Hematopoietic multipotent progenitor cell treated with erythropoietin and hydrocortisone succinate and interleukin-3 and kit ligand, for 4 days (in vitro differentiated cells): ENCODE measurements at regions not wholly inside any gene's neighbourhood (a gene's known extent, or its start where the extent isn't known, plus 50 kb on each side); places are given as distances from the start of the nearest gene placed in this dataset.

ENCODE experiments used
- DNase-seq: peaks from one replicate; pipeline ENCODE4 v3.0.0-alpha.2; 2015

DNA sequence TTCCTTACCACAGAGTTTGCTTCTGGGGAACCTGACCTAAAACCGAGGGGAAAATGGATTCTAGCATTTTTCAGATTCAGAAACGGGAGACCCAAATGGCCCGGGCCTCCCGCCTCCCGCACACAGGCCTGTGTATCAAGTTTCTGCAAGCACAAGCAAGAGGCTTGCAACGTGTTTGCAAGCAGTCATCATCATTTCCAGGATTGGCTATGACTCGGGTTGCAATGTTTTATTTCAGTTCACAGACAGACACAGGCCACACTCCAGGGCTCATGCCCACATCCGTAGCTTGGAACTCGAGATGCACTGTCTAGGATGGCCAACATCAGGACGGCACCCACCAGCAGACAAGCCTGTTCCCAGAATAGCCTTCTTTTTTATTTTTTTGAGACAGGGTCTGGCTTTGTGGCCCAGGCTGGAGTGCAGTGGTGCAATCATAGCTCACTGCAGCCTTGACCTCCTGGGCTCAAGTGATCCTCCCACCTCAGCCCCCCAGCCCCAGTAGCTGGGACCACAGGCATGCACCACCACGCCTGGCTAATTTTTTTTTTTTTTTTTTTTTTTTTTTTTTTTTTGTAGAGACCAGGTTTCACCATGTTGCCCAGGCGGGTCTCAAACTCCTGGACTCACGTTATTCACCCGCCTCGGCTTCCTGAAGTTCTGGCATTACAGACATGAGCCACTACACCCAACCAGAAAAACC is 68.1 kb upstream of the FOXK1 start:
- DNase-seq = peak; percentile 15

DNA sequence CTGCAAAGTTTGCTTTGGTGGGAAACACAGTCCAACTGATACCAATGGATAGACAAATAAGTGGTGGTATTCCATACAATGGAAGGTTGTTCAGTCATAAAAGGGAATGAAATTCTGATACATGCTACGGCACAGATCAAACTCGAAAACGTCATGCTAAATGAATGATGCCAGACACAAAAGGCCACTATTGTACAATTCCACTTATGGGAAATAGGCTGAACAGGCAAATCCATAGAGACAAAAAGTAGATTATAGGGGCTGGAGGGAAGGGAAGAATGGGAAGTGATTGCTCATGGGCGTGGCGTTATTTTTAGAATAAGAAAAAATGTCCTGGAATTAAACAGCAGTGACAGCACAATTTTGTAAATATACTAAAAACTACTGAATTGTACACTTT is 66.0 kb upstream of the FOXK1 start:
- DNase-seq = no peak

DNA sequence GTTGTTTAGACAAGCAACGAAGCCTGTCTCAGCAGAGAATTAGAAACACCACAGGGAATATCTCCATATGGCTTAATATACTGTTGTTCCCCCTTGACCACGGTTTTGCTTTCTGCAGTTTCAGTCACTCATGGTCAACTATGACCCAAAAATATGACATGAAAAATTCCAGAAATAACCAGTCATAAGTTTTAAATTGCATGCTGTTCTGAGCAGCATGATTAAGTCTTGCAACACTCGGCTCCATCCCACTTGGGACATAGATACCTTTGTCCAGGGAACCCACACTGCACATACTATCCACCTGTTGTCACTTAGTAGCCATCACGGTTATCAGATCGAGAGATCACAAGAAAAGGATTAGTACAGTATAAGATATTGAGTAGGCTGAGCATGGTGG is 60.7 kb upstream of the FOXK1 start:
- no peak for DNase-seq

DNA sequence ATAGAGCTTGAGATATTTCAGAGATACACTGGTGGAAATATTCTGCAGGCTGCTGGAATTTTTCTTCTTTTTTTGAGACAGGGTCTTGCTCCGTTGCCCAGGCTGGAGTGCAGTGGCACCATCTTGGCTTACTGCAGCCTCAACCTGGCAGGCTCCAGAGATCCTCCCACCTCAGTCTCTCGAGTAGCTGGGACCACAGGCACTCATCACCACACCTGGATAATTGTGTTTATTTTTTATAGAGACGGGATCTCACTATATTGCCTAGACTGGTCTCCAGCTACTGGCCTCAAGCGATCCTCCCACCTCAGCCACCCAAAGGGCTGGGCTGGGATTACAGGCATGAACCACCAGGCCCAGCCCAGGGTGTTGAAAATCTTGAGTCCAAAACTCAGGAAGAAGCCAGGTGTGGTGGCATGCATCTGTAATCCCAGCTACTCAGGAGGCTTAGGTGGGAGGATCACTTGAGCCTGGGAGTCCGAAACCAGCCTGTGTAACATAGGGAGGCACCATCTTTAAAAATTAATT is 55.7 kb upstream of the FOXK1 start:
- DNase-seq = no peak

DNA sequence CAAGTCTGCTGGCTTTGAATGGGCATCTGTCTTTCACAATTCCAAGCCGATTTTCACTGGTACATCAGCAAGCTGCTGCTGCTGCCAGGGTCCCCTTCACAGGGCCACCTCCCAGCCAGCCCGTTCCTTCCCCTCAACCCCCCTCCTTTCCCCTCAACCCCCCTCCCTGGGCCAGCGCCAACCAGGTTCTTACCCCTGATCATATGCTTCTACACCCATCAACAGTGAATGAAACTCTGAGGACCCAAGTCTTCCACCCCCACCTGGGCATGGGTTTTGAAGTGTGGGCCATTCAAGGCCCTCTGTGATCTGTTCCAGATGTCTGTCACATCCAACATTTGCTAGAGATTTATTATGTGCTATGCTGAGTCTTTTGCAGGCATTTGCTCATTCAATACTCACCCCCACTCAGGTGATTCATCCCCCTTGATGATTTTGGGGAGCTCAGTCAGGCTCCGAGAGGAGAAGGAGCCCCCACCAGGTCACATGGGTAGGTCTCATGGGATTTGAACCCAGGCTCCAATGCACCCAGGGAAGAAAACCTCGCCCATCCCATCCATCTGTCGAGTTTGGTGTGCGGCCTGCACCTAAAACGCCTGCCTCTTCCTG is 52.7 kb upstream of the FOXK1 start:
- no peak for DNase-seq

DNA sequence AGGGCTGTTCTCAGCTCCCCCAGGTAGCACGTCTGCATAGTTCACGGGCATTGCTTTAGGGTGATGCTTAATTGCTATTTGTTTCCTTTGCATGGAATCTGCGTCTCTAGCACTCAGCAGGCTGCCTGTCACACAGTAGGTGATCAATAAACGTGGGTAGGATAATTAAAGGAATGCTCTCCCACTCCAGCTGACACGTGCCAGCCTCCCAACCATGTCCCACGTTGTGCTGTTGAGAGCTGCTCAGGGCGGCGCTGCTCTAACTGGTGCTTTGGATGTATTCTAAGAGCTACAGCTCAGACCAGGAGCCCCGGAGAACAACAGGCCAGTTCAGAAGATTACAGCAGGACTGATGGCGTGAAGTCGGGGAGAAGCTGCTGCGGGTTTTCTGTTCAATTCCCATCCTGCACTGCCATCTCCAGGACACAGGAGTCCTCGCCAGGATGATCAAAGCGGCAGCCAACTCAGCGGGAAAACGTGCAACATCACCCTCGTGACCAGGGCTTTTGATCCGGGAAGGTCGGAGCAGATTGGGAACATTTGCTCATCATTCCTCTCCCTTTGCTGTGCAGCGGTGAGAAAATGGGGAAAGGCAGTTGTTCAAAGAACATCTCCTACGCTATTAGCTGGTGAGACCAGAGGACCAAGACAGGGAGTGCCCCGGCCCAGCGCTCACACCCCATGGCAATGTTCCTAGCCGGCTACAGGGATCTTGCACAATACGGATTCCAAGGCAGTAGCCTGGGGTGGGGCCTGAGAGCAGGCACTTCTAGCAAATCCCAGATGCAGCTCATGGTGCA is 50.5 kb upstream of the FOXK1 start:
- peak; percentile 80 for DNase-seq
